ENCODE measurements at regions not wholly inside any gene's neighbourhood (a gene's known extent, or its start where the extent isn't known, plus 50 kb on each side); places are given as distances from the start of the nearest gene placed in this dataset.

GRCh38 chr7:68031180-68031943 lies 1034.7 kb downstream of the TYW1 start:
- no peak overlapping the region for H3K27ac Mint-ChIP-seq
- H3K4me1 Mint-ChIP-seq (ENCODE audit: unreplicated experiment): no peaks in the 10 kb centered on the region
- peaks cover 8% of the 10 kb centered on the region for H3K27me3 Mint-ChIP-seq
- H3K36me3 Mint-ChIP-seq: no peaks in the 10 kb centered on the region
- no peak overlapping the region for H3K4me3 Mint-ChIP-seq
- DNase-seq (ENCODE audit: extremely low spot score, unreplicated experiment): no peak
- no peaks in the 10 kb centered on the region for H3K9me3 Mint-ChIP-seq
- TF ChIP-seq, protein P1, sequence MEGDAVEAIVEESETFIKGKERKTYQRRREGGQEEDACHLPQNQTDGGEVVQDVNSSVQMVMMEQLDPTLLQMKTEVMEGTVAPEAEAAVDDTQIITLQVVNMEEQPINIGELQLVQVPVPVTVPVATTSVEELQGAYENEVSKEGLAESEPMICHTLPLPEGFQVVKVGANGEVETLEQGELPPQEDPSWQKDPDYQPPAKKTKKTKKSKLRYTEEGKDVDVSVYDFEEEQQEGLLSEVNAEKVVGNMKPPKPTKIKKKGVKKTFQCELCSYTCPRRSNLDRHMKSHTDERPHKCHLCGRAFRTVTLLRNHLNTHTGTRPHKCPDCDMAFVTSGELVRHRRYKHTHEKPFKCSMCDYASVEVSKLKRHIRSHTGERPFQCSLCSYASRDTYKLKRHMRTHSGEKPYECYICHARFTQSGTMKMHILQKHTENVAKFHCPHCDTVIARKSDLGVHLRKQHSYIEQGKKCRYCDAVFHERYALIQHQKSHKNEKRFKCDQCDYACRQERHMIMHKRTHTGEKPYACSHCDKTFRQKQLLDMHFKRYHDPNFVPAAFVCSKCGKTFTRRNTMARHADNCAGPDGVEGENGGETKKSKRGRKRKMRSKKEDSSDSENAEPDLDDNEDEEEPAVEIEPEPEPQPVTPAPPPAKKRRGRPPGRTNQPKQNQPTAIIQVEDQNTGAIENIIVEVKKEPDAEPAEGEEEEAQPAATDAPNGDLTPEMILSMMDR (conservative IDR thresholded peaks at IDR 0.05): no peak

DNA sequence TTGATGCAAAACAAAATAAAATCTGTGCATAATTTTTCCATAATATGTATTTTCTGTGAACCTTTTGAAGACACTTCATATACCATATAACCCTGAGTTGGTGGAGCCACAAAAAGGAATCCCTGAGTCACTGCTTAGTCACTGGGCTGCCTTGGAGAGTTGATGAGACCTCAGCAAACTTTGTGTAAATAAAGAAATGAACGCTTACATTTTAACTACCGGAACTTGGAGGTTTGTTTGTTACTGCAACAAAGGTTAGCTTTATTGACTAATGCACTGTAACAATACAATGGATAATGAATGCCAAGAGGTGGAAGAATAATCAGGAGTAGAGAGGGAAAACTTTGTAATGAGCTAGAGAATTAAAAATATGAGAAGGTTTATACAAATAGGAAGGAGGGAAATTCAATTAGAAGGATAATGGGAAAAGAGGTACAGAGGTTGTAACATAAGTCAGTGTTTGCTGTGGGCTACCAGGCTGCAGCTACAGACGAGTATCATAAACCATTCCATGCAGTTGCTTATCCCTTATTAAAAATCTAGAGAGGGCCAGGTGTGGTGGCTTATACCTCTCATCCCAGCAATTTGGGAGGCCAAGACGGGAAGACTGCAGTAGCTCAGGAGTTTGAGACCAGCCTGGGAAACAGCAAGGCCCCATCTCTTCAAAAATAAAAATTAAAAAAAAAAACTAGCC lies 1042.1 kb downstream of the TYW1 start:
- Mint-ChIP-seq H3K4me1 (ENCODE audit: unreplicated experiment) (peaks cover 8% of the 10 kb centered on the region), H3K27ac (no peak overlapping the region), H3K4me3 (no peak overlapping the region), H3K36me3 (no peaks in the 10 kb centered on the region), H3K27me3 (peaks cover 8% of the 10 kb centered on the region), H3K9me3 (no peaks in the 10 kb centered on the region)
- TF ChIP-seq, protein P1 (conservative IDR thresholded peaks at IDR 0.05): no peak
- DNase-seq (ENCODE audit: extremely low spot score, unreplicated experiment): no peak

- H3K9me3 Mint-ChIP-seq: no peaks in the 10 kb centered on the region
- no peak overlapping the region for H3K27ac Mint-ChIP-seq
- H3K4me3 Mint-ChIP-seq: no peak overlapping the region
- DNase-seq (ENCODE audit: extremely low spot score, unreplicated experiment): no peak
- TF ChIP-seq, protein P1 (conservative IDR thresholded peaks at IDR 0.05): no peak
- H3K27me3 Mint-ChIP-seq: peaks cover 4% of the 10 kb centered on the region
- peaks cover 8% of the 10 kb centered on the region for H3K4me1 Mint-ChIP-seq (ENCODE audit: unreplicated experiment)
- no peaks in the 10 kb centered on the region for H3K36me3 Mint-ChIP-seq
These were observed 1044.9 kb downstream of the TYW1 start for GRCh38 chr7:68041554-68041953.

- peaks cover 7% of the 10 kb centered on the region for H3K4me1 Mint-ChIP-seq (ENCODE audit: unreplicated experiment)
- DNase-seq (ENCODE audit: extremely low spot score, unreplicated experiment): no peak
- H3K27ac Mint-ChIP-seq: no peak overlapping the region
- H3K27me3 Mint-ChIP-seq: peaks cover 4% of the 10 kb centered on the region
- no peak overlapping the region for H3K4me3 Mint-ChIP-seq
- H3K36me3 Mint-ChIP-seq: no peaks in the 10 kb centered on the region
- no peaks in the 10 kb centered on the region for H3K9me3 Mint-ChIP-seq
- TF ChIP-seq, protein P1 (conservative IDR thresholded peaks at IDR 0.05): no peak
These were observed 1046.9 kb downstream of the TYW1 start for GRCh38 chr7:68043546-68043945.

GRCh38 chr7:68050627-68051026 lies 1054.0 kb downstream of the TYW1 start:
- no peaks in the 10 kb centered on the region for H3K27me3 Mint-ChIP-seq
- H3K4me3 Mint-ChIP-seq: no peak overlapping the region
- no peak overlapping the region for H3K27ac Mint-ChIP-seq
- TF ChIP-seq, protein P1 (conservative IDR thresholded peaks at IDR 0.05): no peak
- no peaks in the 10 kb centered on the region for H3K4me1 Mint-ChIP-seq (ENCODE audit: unreplicated experiment)
- no peak for DNase-seq (ENCODE audit: extremely low spot score, unreplicated experiment)
- no peaks in the 10 kb centered on the region for H3K36me3 Mint-ChIP-seq
- no peaks in the 10 kb centered on the region for H3K9me3 Mint-ChIP-seq

Data from type B pancreatic cell (in vitro differentiated cells).